Loucy (cell line): ENCODE measurements at regions not wholly inside any gene's neighbourhood (a gene's known extent, or its start where the extent isn't known, plus 50 kb on each side); places are given as distances from the start of the nearest gene placed in this dataset.

Experiments
- H2AFZ ChIP-seq: fragments of 200-600 bp; sonication (generic); 2 replicates; pipeline ENCODE4 v1.6.0; 2016; ENCODE audit warnings: antibody characterized with exemption, mild to moderate bottlenecking, low read length, moderate library complexity
- H3F3A ChIP-seq: fragments of 200-600 bp; 2 replicates; pipeline ENCODE4 v1.6.0; 2016; ENCODE audit warnings: antibody characterized with exemption, low read depth, mild to moderate bottlenecking
- H3K27me3 ChIP-seq: fragments of 200-600 bp; sonication (generic); 2 replicates; pipeline ENCODE4 v1.6.1; 2014; ENCODE audit warnings: low read length, mild to moderate bottlenecking; ENCODE audit not compliant: insufficient read depth, poor library complexity, severe bottlenecking
- H3K36me3 ChIP-seq: fragments of 200-600 bp; sonication (generic); 2 replicates; pipeline ENCODE4 v1.6.1; 2016; ENCODE audit warnings: low read length; ENCODE audit not compliant: insufficient read depth
- H3K4me1 ChIP-seq: fragments of 200-600 bp; sonication (generic); 2 replicates; pipeline ENCODE4 v1.5.1; 2014; ENCODE audit warnings: low read length, mild to moderate bottlenecking; ENCODE audit not compliant: insufficient read depth, poor library complexity, severe bottlenecking
- H3K4me2 ChIP-seq: fragments of 200-600 bp; sonication (generic); 2 replicates; pipeline ENCODE4 v1.6.0; 2014; ENCODE audit warnings: antibody characterized with exemption, low read length, low read depth, mild to moderate bottlenecking; ENCODE audit not compliant: poor library complexity, severe bottlenecking
- H3K4me3 ChIP-seq: fragments of 200-600 bp; sonication (generic); 2 replicates; pipeline ENCODE4 v1.5.1; 2014; ENCODE audit warnings: low read length, mild to moderate bottlenecking, mixed read lengths; ENCODE audit not compliant: poor library complexity, severe bottlenecking
- H3K79me2 ChIP-seq: fragments of 200-600 bp; sonication (generic); 2 replicates; pipeline ENCODE4 v1.6.1; 2014; ENCODE audit warnings: low read length; ENCODE audit not compliant: insufficient read depth
- H3K9ac ChIP-seq: fragments of 200-600 bp; sonication (generic); 2 replicates; pipeline ENCODE4 v1.6.0; 2014; ENCODE audit warnings: mild to moderate bottlenecking, low read depth, low read length, moderate library complexity; ENCODE audit not compliant: poor library complexity, severe bottlenecking
- H3K9me2 ChIP-seq: fragments of 200-600 bp; sonication (generic); replicated peaks from 2 replicates; pipeline ENCODE4 v1.6.1; 2016; ENCODE audit warnings: low read depth, low read length, mixed read lengths
- H3K9me3 ChIP-seq: fragments of 200-600 bp; sonication (generic); 2 replicates; pipeline ENCODE4 v1.6.1; 2014; ENCODE audit warnings: mild to moderate bottlenecking, antibody characterized with exemption, low read length, low read depth; ENCODE audit not compliant: insufficient read depth
- H4K20me1 ChIP-seq: fragments of 200-600 bp; sonication (generic); 2 replicates; pipeline ENCODE4 v1.6.0; 2014; ENCODE audit warnings: antibody characterized with exemption, low read length, mild to moderate bottlenecking; ENCODE audit not compliant: insufficient read depth, poor library complexity, severe bottlenecking
- CTCF ChIP-seq: fragments of 200-600 bp; sonication (generic); conservative IDR thresholded peaks from 2 replicates; pipeline ENCODE4 v1.5.1; 2014; ENCODE audit warnings: mild to moderate bottlenecking, antibody characterized with exemption, low read length
- EZH2phosphoT487 ChIP-seq: fragments of 200-600 bp; IDR thresholded peaks from 2 replicates; pipeline ENCODE4 v1.6.1; 2018; ENCODE audit warnings: antibody characterized with exemption, mild to moderate bottlenecking, moderate library complexity, borderline replicate concordance

- Histone ChIP-seq H3K9me2 (no peaks in the 10 kb centered on the region), H3K79me2 (no peaks in the 10 kb centered on the region), H3K9me3 (no peaks in the 10 kb centered on the region), H3K27me3 (no peaks in the 10 kb centered on the region), H4K20me1 (no peaks in the 10 kb centered on the region), H3K36me3 (no peaks in the 10 kb centered on the region), H3K4me2 (peak overlapping the region; percentile 18), H3F3A (no peaks in the 10 kb centered on the region), H3K4me3 (no peak overlapping the region), H3K4me1 (peaks cover 29% of the 10 kb centered on the region), H3K9ac (no peak overlapping the region), H2AFZ (peak overlapping the region; percentile 90)
- TF ChIP-seq EZH2phosphoT487 (no peak), CTCF (peak; percentile 99)
Observed at GRCh38 chr6:129774697-129775447, 64.9 kb upstream of the ARHGAP18 start.

GRCh38 chr6:129773304-129773703, 63.3 kb upstream of the ARHGAP18 start:
- no peak for TF ChIP-seq EZH2phosphoT487
- TF ChIP-seq CTCF, result no peak
- Histone ChIP-seq H3K4me1 (peaks cover 29% of the 10 kb centered on the region), H4K20me1 (no peaks in the 10 kb centered on the region), H3K9ac (peak overlapping the region; percentile 20), H3K36me3 (no peaks in the 10 kb centered on the region), H3K4me2 (peak overlapping the region; percentile 17), H2AFZ (peak overlapping the region; percentile 79), H3K4me3 (no peak overlapping the region), H3F3A (no peaks in the 10 kb centered on the region), H3K9me3 (no peaks in the 10 kb centered on the region), H3K9me2 (no peaks in the 10 kb centered on the region), H3K79me2 (no peaks in the 10 kb centered on the region), H3K27me3 (no peaks in the 10 kb centered on the region)

GRCh38 chr6:129771678-129772077, 61.7 kb upstream of the ARHGAP18 start:
- no peaks in the 10 kb centered on the region for H4K20me1 ChIP-seq
- no peak overlapping the region for H3K9ac ChIP-seq
- no peak overlapping the region for H3K4me2 ChIP-seq
- TF ChIP-seq CTCF (no peak), EZH2phosphoT487 (no peak)
- no peaks in the 10 kb centered on the region for H3F3A ChIP-seq
- no peaks in the 10 kb centered on the region for H3K36me3 ChIP-seq
- no peak overlapping the region for H2AFZ ChIP-seq
- no peaks in the 10 kb centered on the region for H3K9me2 ChIP-seq
- H3K79me2 ChIP-seq, result no peaks in the 10 kb centered on the region
- no peaks in the 10 kb centered on the region for H3K9me3 ChIP-seq
- H3K27me3 ChIP-seq, result no peaks in the 10 kb centered on the region
- H3K4me1 ChIP-seq, result peaks cover 33% of the 10 kb centered on the region
- H3K4me3 ChIP-seq, result no peak overlapping the region
